HepG2 (cell line): ENCODE measurements at regions not wholly inside any gene's neighbourhood (a gene's known extent, or its start where the extent isn't known, plus 50 kb on each side); places are given as distances from the start of the nearest gene placed in this dataset.

ENCODE experiments used
- ATAC-seq: fragments of 200-7000 bp; cut with Tn5 transposase; 3 replicates; pipeline ENCODE4 v1.9.1; 2020; ENCODE audit warnings: mild to moderate bottlenecking, moderate library complexity
- BruUV-seq: library from RNA; stranded (reverse); fragments of 400-500 nt; replicated peaks from 2 replicates; lab custom pipeline; 2021; lab: Mats Ljungman, UMichigan
- CTCF ChIA-PET: fragments of 300-600 bp; formaldehyde crosslinking; extraction: SDS; loops from one replicate; lab custom pipeline; 2021; ENCODE audit warnings: low total read pairs, inconsistent platforms, low intra/inter-chr PET ratio; lab: Yijun Ruan, JAX
- POLR2A ChIA-PET: fragments of 350-600 bp; sonication (Branson Sonifier 250); formaldehyde crosslinking; loops from one replicate; lab custom pipeline; 2020; ENCODE audit warnings: antibody characterized with exemption, inconsistent platforms; lab: Yijun Ruan, JAX
- DNase-seq: peaks from one replicate; pipeline ENCODE4 v3.0.0-alpha.2; 2015; ENCODE audit warnings: low spot score
- FAIRE-seq: peaks from 3 replicates; lab custom pipeline; 2011; peaks lifted over from hg19 to GRCh38; lab: Jason Lieb, UNC
- H2AFZ ChIP-seq: one replicate; pipeline ENCODE4 v1.6.1; 2011; ENCODE audit warnings: low read length, inconsistent platforms
- H3K27ac ChIP-seq: fragments of 300-600 bp; 3 replicates; pipeline ENCODE4 v1.8.0; 2011; ENCODE audit warnings: mixed run types, mild to moderate bottlenecking, mixed read lengths, low read length, inconsistent platforms; ENCODE audit not compliant: insufficient read depth; ENCODE audit errors: extremely low read length
- H3K27me3 ChIP-seq, 2 experiments: fragments of 200-600 bp in 1 of 2; 2 replicates in 1 of 2; 3 replicates in 1 of 2; pipeline versions ENCODE4 v1.6.0 to v1.8.0; 2011; ENCODE audit warnings: low read length in 2 of 2, mild to moderate bottlenecking in 2 of 2, moderate library complexity in 2 of 2, inconsistent platforms in 1 of 2; ENCODE audit not compliant: insufficient read depth in 2 of 2, control insufficient read depth in 1 of 2
- H3K36me3 ChIP-seq, 2 experiments: fragments of 200-600 bp in 1 of 2; replicated peaks in 1 of 2; 2 replicates in 1 of 2; 3 replicates in 1 of 2; pipeline versions ENCODE4 v1.5.1 to v1.8.0; 2011; ENCODE audit warnings: low read length in 2 of 2, inconsistent platforms in 1 of 2; ENCODE audit not compliant: insufficient read depth in 2 of 2, control insufficient read depth in 1 of 2
- H3K4me1 ChIP-seq: 2 replicates; pipeline ENCODE4 v1.5.1; 2012; ENCODE audit warnings: low read length, inconsistent platforms; ENCODE audit not compliant: insufficient read depth
- H3K4me2 ChIP-seq: 2 replicates; pipeline ENCODE4 v1.6.0; 2011; ENCODE audit warnings: low read depth, low read length, inconsistent platforms
- H3K4me3 ChIP-seq, 3 experiments: fragments of 200-600 bp in 1 of 3; sonication (generic), shearing (Covaris generic) in 1 of 3; replicated peaks in 1 of 3; 2 replicates each; pipeline ENCODE4 v1.5.1; 2011 to 2016; ENCODE audit warnings: low read length in 3 of 3, inconsistent platforms in 2 of 3, low read depth in 2 of 3, mild to moderate bottlenecking in 2 of 3, control low read depth in 1 of 3, mixed read lengths in 1 of 3; ENCODE audit not compliant: insufficient read depth in 1 of 3
- H3K79me2 ChIP-seq: one replicate; pipeline ENCODE4 v1.6.1; 2011; ENCODE audit warnings: low read length, inconsistent platforms; ENCODE audit not compliant: insufficient read depth
- H3K9ac ChIP-seq: 2 replicates; pipeline ENCODE4 v1.6.0; 2011; ENCODE audit warnings: mild to moderate bottlenecking, low read depth, low read length, inconsistent platforms; ENCODE audit not compliant: insufficient read depth
- H3K9me3 ChIP-seq: 2 replicates; pipeline ENCODE4 v1.5.1; 2012; ENCODE audit warnings: mild to moderate bottlenecking, low read length
- H4K20me1 ChIP-seq: 2 replicates; pipeline ENCODE4 v1.6.0; 2011; ENCODE audit warnings: inconsistent platforms, mild to moderate bottlenecking, low read length, moderate library complexity; ENCODE audit not compliant: insufficient read depth
- FOXA1 ChIP-seq, 2 experiments: fragments of 450-650 bp in 1 of 2; sonication (generic) in 1 of 2; formaldehyde crosslinking in 1 of 2; IDR thresholded peaks; 2 replicates each; pipeline versions ENCODE4 v1.4.0 to v1.6.1; 2016 to 2020; ENCODE audit warnings: missing genetic modification reagents in 1 of 2
- NBN ChIP-seq: fragments of 450-650 bp; conservative IDR thresholded peaks from 2 replicates; pipeline ENCODE4 v1.6.1; 2017
- SAFB2 ChIP-seq: sonication (generic); formaldehyde crosslinking; IDR thresholded peaks from 2 replicates; pipeline ENCODE4 v1.5.1; 2020; ENCODE audit warnings: missing genetic modification reagents, low read depth, mild to moderate bottlenecking, borderline replicate concordance
- SMAD1 ChIP-seq: sonication (generic); formaldehyde crosslinking; IDR thresholded peaks from 2 replicates; pipeline ENCODE4 v1.4.0; 2020; ENCODE audit warnings: missing genetic modification reagents, low read depth, mild to moderate bottlenecking, borderline replicate concordance
- YEATS4 ChIP-seq: sonication (generic); formaldehyde crosslinking; IDR thresholded peaks from 2 replicates; pipeline ENCODE4 v1.4.0; 2020; ENCODE audit warnings: missing genetic modification reagents, borderline replicate concordance
- ZFP62 ChIP-seq: sonication (generic); formaldehyde crosslinking; IDR thresholded peaks from 2 replicates; pipeline ENCODE4 v1.4.0; 2020; ENCODE audit warnings: missing genetic modification reagents
- ZNF180 ChIP-seq: sonication (generic); formaldehyde crosslinking; IDR thresholded peaks from 2 replicates; pipeline ENCODE4 v1.4.0; 2020; ENCODE audit warnings: low read depth, missing genetic modification reagents, borderline replicate concordance
- ZNF235 ChIP-seq: sonication (generic); formaldehyde crosslinking; IDR thresholded peaks from 2 replicates; pipeline ENCODE4 v1.8.1; 2023; ENCODE audit warnings: mild to moderate bottlenecking, missing genetic modification reagents, borderline replicate concordance
- ZNF839 ChIP-seq: sonication (generic); formaldehyde crosslinking; IDR thresholded peaks from 2 replicates; pipeline ENCODE4 v1.4.0; 2020; ENCODE audit warnings: missing genetic modification reagents, mild to moderate bottlenecking, borderline replicate concordance
- ZNF878 ChIP-seq: sonication (generic); formaldehyde crosslinking; IDR thresholded peaks from 2 replicates; pipeline ENCODE4 v1.8.1; 2023; ENCODE audit warnings: mild to moderate bottlenecking, missing genetic modification reagents, moderate library complexity
- ZNF879 ChIP-seq: sonication (generic); formaldehyde crosslinking; IDR thresholded peaks from 2 replicates; pipeline ENCODE4 v1.8.1; 2023; ENCODE audit warnings: missing genetic modification reagents
- WGBS: methylation state at CpG from one replicate; pipeline ENCODE4 v1.1.6; 2017; ENCODE audit warnings: low lambda C conversion rate; 5-methylcytosine and 5-hydroxymethylcytosine counted together
- in situ Hi-C: cut with HindIII; loops from 2 replicates; pipeline ENCODE4 v1.10.0; 2017; ENCODE audit warnings: low pct_unique_long_range_greater_than_20kb; ENCODE audit not compliant: extremely low pct_ligation_motif_present
- intact Hi-C: fragments of 100-400 bp; cut with micrococcal nuclease; formaldehyde crosslinking; loops from one replicate; pipeline ENCODE4 v1.10.0; 2022; ENCODE audit not compliant: unreplicated experiment
- TF ChIP-seq, protein P1 (sequence below): sonication (generic); formaldehyde crosslinking; IDR thresholded peaks from 2 replicates; pipeline ENCODE4 v1.5.1; 2020; ENCODE audit warnings: missing genetic modification reagents, mild to moderate bottlenecking, borderline replicate concordance
- TF ChIP-seq, protein P2 (sequence below), 2 experiments: fragments of 450-650 bp in 1 of 2; sonication (generic) in 1 of 2; formaldehyde crosslinking; IDR thresholded peaks; 2 replicates each; pipeline versions ENCODE4 v1.5.0 to v1.8.0; 2020 to 2022; ENCODE audit warnings: mild to moderate bottlenecking in 1 of 2, missing genetic modification reagents in 1 of 2

DNA sequence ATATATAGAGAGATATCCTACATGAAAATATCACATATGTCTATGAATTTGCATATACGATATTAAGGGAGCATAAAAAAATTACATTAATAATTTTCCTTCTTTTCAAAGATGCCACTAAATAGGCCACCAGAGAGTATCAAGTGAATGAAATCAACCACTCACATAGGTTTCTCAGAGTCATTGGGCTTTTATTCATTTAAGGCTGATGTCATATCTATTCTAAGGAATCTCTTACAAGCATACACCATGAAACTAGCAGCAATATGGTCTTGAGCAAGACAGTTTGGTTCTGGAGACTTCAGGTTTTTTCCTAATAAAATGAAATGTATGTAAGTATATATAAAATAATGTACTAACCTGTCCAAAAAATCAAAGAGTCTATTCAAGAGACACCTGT, 420.4 kb downstream of the PLA2G4A start:
- POLR2A ChIA-PET, result no interaction called here

GRCh38 chr1:187252923-187253322, 424.2 kb downstream of the PLA2G4A start:
- BruUV-seq, result no TSS peak
- Histone ChIP-seq H3K4me2 (no peak overlapping the region), H3K27ac (no peak overlapping the region), H3K9ac (no peak overlapping the region), H3K4me1 (no peaks in the 10 kb centered on the region), H3K36me3 (no peaks in the 10 kb centered on the region), H2AFZ (no peak overlapping the region), H4K20me1 (no peaks in the 10 kb centered on the region), H3K27me3 (no peaks in the 10 kb centered on the region), H3K79me2 (no peaks in the 10 kb centered on the region), H3K4me3 (no peak overlapping the region), H3K9me3 (no peaks in the 10 kb centered on the region)
- in situ Hi-C loops, result no loop called here
- ChIA-PET POLR2A (no interaction called here), CTCF (no interaction called here)
- DNase-seq, result no peak
- 5% methylated on average over 1 of the region's 1 CpG for WGBS
- intact Hi-C loops, result no loop called here
- FAIRE-seq, result no peak
- no peak for ATAC-seq
- TF ChIP-seq ZNF235 (no peak), YEATS4 (CRISPR knock-in tag) (no peak), SMAD1 (CRISPR knock-in tag) (no peak), ZNF878 (CRISPR knock-in tag) (no peak), ZNF180 (CRISPR knock-in tag) (no peak), ZNF879 (no peak), NBN (no peak), SAFB2 (CRISPR knock-in tag) (no peak), FOXA1 (IDR thresholded peaks at IDR 0.05) (no peak), FOXA1 (CRISPR knock-in tag; IDR thresholded peaks at IDR 0.05) (no peak), ZFP62 (CRISPR knock-in tag) (no peak)
- TF ChIP-seq, protein P1, sequence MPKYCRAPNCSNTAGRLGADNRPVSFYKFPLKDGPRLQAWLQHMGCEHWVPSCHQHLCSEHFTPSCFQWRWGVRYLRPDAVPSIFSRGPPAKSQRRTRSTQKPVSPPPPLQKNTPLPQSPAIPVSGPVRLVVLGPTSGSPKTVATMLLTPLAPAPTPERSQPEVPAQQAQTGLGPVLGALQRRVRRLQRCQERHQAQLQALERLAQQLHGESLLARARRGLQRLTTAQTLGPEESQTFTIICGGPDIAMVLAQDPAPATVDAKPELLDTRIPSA (CRISPR knock-in tag), result no peak
- TF ChIP-seq, protein P2, sequence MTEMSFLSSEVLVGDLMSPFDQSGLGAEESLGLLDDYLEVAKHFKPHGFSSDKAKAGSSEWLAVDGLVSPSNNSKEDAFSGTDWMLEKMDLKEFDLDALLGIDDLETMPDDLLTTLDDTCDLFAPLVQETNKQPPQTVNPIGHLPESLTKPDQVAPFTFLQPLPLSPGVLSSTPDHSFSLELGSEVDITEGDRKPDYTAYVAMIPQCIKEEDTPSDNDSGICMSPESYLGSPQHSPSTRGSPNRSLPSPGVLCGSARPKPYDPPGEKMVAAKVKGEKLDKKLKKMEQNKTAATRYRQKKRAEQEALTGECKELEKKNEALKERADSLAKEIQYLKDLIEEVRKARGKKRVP (CRISPR knock-in tag; IDR thresholded peaks at IDR 0.05), result no peak

More for the DNA sequence above, 420.4 kb downstream of the PLA2G4A start:
- Histone ChIP-seq H2AFZ (no peak overlapping the region), H4K20me1 (no peaks in the 10 kb centered on the region), H3K9ac (no peak overlapping the region), H3K36me3 (no peaks in the 10 kb centered on the region), H3K4me3 (no peak overlapping the region), H3K27ac (no peak overlapping the region), H3K27me3 (no peaks in the 10 kb centered on the region), H3K79me2 (no peaks in the 10 kb centered on the region), H3K9me3 (no peaks in the 10 kb centered on the region), H3K4me1 (no peaks in the 10 kb centered on the region), H3K4me2 (no peak overlapping the region)
- 0% methylated on average over 1 of the region's 1 CpG for WGBS
- CTCF ChIA-PET, result no interaction called here
- in situ Hi-C loops, result no loop called here
- intact Hi-C loops, result no loop called here
- no peak for ATAC-seq
- no TSS peak for BruUV-seq
- no peak for FAIRE-seq
- DNase-seq, result no peak
- no peak for TF ChIP-seq ZNF839 (CRISPR knock-in tag)
